HCT116 (cell line): ENCODE measurements at regions not wholly inside any gene's neighbourhood (a gene's known extent, or its start where the extent isn't known, plus 50 kb on each side); places are given as distances from the start of the nearest gene placed in this dataset.

Experiments used
- ATAC-seq: fragments of 200-7000 bp; cut with Tn5 transposase; 2 replicates; pipeline ENCODE4 v1.9.1; 2020; ENCODE audit warnings: mild to moderate bottlenecking, moderate library complexity
- BruUV-seq: library from RNA; stranded (reverse); fragments of 400-500 nt; replicated peaks from 2 replicates; lab custom pipeline; 2021; lab: Mats Ljungman, UMichigan
- CTCF ChIA-PET: fragments of 300-600 bp; sonication (Branson Sonifier 250); formaldehyde crosslinking; loops from one replicate; lab custom pipeline; 2021; ENCODE audit warnings: antibody characterized with exemption; lab: Charles Lee
- POLR2A ChIA-PET: fragments of 300-600, 350-600 bp; sonication (Branson Sonifier 250); formaldehyde crosslinking; loops from one replicate; lab custom pipeline; 2021; ENCODE audit warnings: antibody characterized with exemption; lab: Charles Lee
- RAD21 ChIA-PET, 2 experiments: fragments of 300-600 bp; sonication (Branson Sonifier 250); formaldehyde crosslinking; loops; one replicate each; lab custom pipeline; 2023; ENCODE audit warnings: low total read pairs in 2 of 2; ENCODE audit not compliant: uncharacterized antibody in 2 of 2, unreplicated experiment in 2 of 2, low non-redundant PET in 1 of 2; lab: Charles Lee
- DNase-seq: peaks from one replicate; pipeline ENCODE4 v3.0.0-alpha.2; 2010; ENCODE audit warnings: low read depth, low spot score
- H2AFZ ChIP-seq: fragments of 200-600 bp; shearing (Covaris generic), sonication (generic); 2 replicates; pipeline ENCODE4 v1.6.1; 2017; ENCODE audit warnings: low read depth, mixed run types, mixed read lengths, antibody characterized with exemption, low read length; ENCODE audit not compliant: poor library complexity, severe bottlenecking
- H3K27ac ChIP-seq: 2 replicates; pipeline ENCODE4 v1.5.1; 2012; ENCODE audit warnings: low read depth, low read length
- H3K27me3 ChIP-seq: fragments of 200-600 bp; sonication (generic); 2 replicates; pipeline ENCODE4 v1.6.1; 2016; ENCODE audit warnings: mixed run types, low read length, mixed read lengths; ENCODE audit not compliant: insufficient read depth
- H3K36me3 ChIP-seq, 2 experiments: fragments of 200-500 bp in 1 of 2; fragments of 200-600 bp in 1 of 2; sonication (Bioruptor generic) in 1 of 2; sonication (generic) in 1 of 2; 2 replicates each; pipeline versions ENCODE4 v1.5.1 to v1.6.1; 2014 to 2016; ENCODE audit warnings: low read length in 2 of 2, inconsistent platforms in 1 of 2, mixed read lengths in 1 of 2, mixed run types in 1 of 2; ENCODE audit not compliant: insufficient read depth in 2 of 2, control insufficient read depth in 1 of 2
- H3K4me1 ChIP-seq, 2 experiments: fragments of 200-600 bp in 1 of 2; sonication (generic) in 1 of 2; 2 replicates each; pipeline versions ENCODE4 v1.5.1 to v1.6.1; 2012 to 2017; ENCODE audit warnings: low read length in 2 of 2, inconsistent platforms in 1 of 2, mild to moderate bottlenecking in 1 of 2, mixed read lengths in 1 of 2, mixed run types in 1 of 2, moderate library complexity in 1 of 2; ENCODE audit not compliant: insufficient read depth in 2 of 2, control insufficient read depth in 1 of 2
- H3K4me2 ChIP-seq: fragments of 200-600 bp; sonication (generic); 2 replicates; pipeline ENCODE4 v1.6.1; 2017; ENCODE audit warnings: mixed run types, low read length, mixed read lengths
- H3K4me3 ChIP-seq, 2 experiments: fragments of 200-600 bp in 1 of 2; sonication (generic) in 1 of 2; replicated peaks in 1 of 2; 2 replicates each; pipeline ENCODE4 v1.5.1; 2011 to 2016; ENCODE audit warnings: low read length in 2 of 2, control low read depth in 1 of 2, low read depth in 1 of 2, mild to moderate bottlenecking in 1 of 2, mixed read lengths in 1 of 2, mixed run types in 1 of 2
- H3K79me2 ChIP-seq: fragments of 200-600 bp; sonication (generic); 2 replicates; pipeline ENCODE4 v1.6.1; 2017; ENCODE audit warnings: mild to moderate bottlenecking, mixed run types, low read length, moderate library complexity, mixed read lengths; ENCODE audit not compliant: insufficient read depth
- H3K9ac ChIP-seq: fragments of 200-600 bp; sonication (generic); 2 replicates; pipeline ENCODE4 v1.6.1; 2016; ENCODE audit warnings: low read length, mixed read lengths
- H3K9me2 ChIP-seq: fragments of 200-600 bp; sonication (generic), shearing (Covaris generic); 2 replicates; pipeline ENCODE4 v1.6.1; 2017; ENCODE audit warnings: mixed run types, mild to moderate bottlenecking, moderate library complexity; ENCODE audit not compliant: insufficient read depth
- H3K9me3 ChIP-seq, 2 experiments: fragments of 200-500 bp in 1 of 2; fragments of 200-600 bp in 1 of 2; sonication (Bioruptor generic) in 1 of 2; sonication (generic) in 1 of 2; 2 replicates each; pipeline ENCODE4 v1.6.1; 2014 to 2017; ENCODE audit warnings: low read length in 2 of 2, mixed read lengths in 2 of 2, inconsistent platforms in 1 of 2, low read depth in 1 of 2, mild to moderate bottlenecking in 1 of 2, mixed run types in 1 of 2, moderate library complexity in 1 of 2; ENCODE audit not compliant: control insufficient read depth in 1 of 2, insufficient read depth in 1 of 2
- H4K20me1 ChIP-seq: fragments of 200-600 bp; sonication (generic), shearing (Covaris generic); 2 replicates; pipeline ENCODE4 v1.6.1; 2017; ENCODE audit warnings: mixed run types, mild to moderate bottlenecking, moderate library complexity; ENCODE audit not compliant: insufficient read depth
- ATF3 ChIP-seq: IDR thresholded peaks from 2 replicates; pipeline ENCODE4 v1.6.1; 2012
- CBX3 ChIP-seq: IDR thresholded peaks from 2 replicates; pipeline ENCODE4 v1.6.1; 2012; ENCODE audit warnings: low read depth
- CEBPB ChIP-seq: IDR thresholded peaks from 2 replicates; pipeline ENCODE4 v1.6.1; 2012; ENCODE audit warnings: low read depth
- CTCF ChIP-seq, 3 experiments: fragments of 200-600 bp in 1 of 3; sonication (generic) in 1 of 3; IDR thresholded peaks in 2 of 3; conservative IDR thresholded peaks in 1 of 3; 2 replicates each; pipeline ENCODE4 v1.5.1; 2012 to 2017; ENCODE audit warnings: low read depth in 2 of 3, low read length in 2 of 3, antibody characterized with exemption in 1 of 3, borderline replicate concordance in 1 of 3, control low read depth in 1 of 3, mild to moderate bottlenecking in 1 of 3, mixed read lengths in 1 of 3, mixed run types in 1 of 3, moderate library complexity in 1 of 3; ENCODE audit not compliant: insufficient read depth in 1 of 3
- ELF1 ChIP-seq: IDR thresholded peaks from 2 replicates; pipeline ENCODE4 v1.6.1; 2012; ENCODE audit warnings: low read depth, borderline replicate concordance
- EZH2 ChIP-seq: fragments of 200-600 bp; sonication (generic); IDR thresholded peaks from 2 replicates; pipeline ENCODE4 v1.6.1; 2017; ENCODE audit warnings: antibody characterized with exemption, mixed run types
- FOSL1 ChIP-seq: IDR thresholded peaks from 2 replicates; pipeline ENCODE4 v1.6.1; 2012; ENCODE audit warnings: low read depth
- MAX ChIP-seq: IDR thresholded peaks from 2 replicates; pipeline ENCODE4 v1.6.1; 2012
- POLR2A ChIP-seq: IDR thresholded peaks from 2 replicates; pipeline ENCODE4 v1.7.0; 2011; ENCODE audit warnings: borderline replicate concordance; ENCODE audit not compliant: insufficient read depth, insufficient read length; ENCODE audit errors: extremely low read depth
- POLR2AphosphoS5 ChIP-seq: IDR thresholded peaks from 2 replicates; pipeline ENCODE4 v1.6.1; 2011; ENCODE audit warnings: mild to moderate bottlenecking, low read depth, low read length, moderate library complexity
- RAD21 ChIP-seq: IDR thresholded peaks from 2 replicates; pipeline ENCODE4 v1.6.1; 2012; ENCODE audit warnings: low read depth, mild to moderate bottlenecking
- REST ChIP-seq: IDR thresholded peaks from 2 replicates; pipeline ENCODE4 v1.6.1; 2012; ENCODE audit warnings: low read depth
- SIN3A ChIP-seq: IDR thresholded peaks from 2 replicates; pipeline ENCODE4 v1.6.1; 2012; ENCODE audit warnings: low read depth
- SRF ChIP-seq: IDR thresholded peaks from 2 replicates; pipeline ENCODE4 v1.6.1; 2012; ENCODE audit warnings: low read depth
- TCF7L2 ChIP-seq: IDR thresholded peaks from 2 replicates; pipeline ENCODE4 v1.7.0; 2011; ENCODE audit warnings: borderline replicate concordance, inconsistent platforms; ENCODE audit not compliant: insufficient read depth, insufficient read length; ENCODE audit errors: extremely low read depth
- YY1 ChIP-seq: IDR thresholded peaks from 2 replicates; pipeline ENCODE4 v1.6.1; 2011; ENCODE audit warnings: low read length, low read depth, moderate library complexity, mild to moderate bottlenecking; ENCODE audit not compliant: insufficient replicate concordance; ENCODE audit errors: extremely low read depth
- ZBTB33 ChIP-seq: IDR thresholded peaks from 2 replicates; pipeline ENCODE4 v1.6.1; 2011; ENCODE audit warnings: mild to moderate bottlenecking, low read length, moderate library complexity; ENCODE audit not compliant: insufficient replicate concordance; ENCODE audit errors: extremely low read depth
- intact Hi-C: fragments of 100-400 bp; cut with micrococcal nuclease; formaldehyde crosslinking; loops from 2 replicates; pipeline ENCODE4 v1.10.0; 2022

GRCh38 chr6:144756469-144756868 lies 471.3 kb downstream of the UTRN start:
- Histone ChIP-seq H4K20me1 (no peaks in the 10 kb centered on the region), H3K79me2 (no peaks in the 10 kb centered on the region), H3K9ac (no peak overlapping the region)
- intact Hi-C loops, result no loop called here
- ChIA-PET RAD21 (no interaction called here), POLR2A (no interaction called here)
- ATAC-seq, result no peak
- BruUV-seq, result no TSS peak
- TF ChIP-seq RAD21, result no peak
- TF ChIP-seq YY1, result no peak
- TF ChIP-seq SRF, result no peak
- TF ChIP-seq ATF3, result no peak
- TF ChIP-seq CEBPB, result no peak
- no peak for TF ChIP-seq REST
- no peak for TF ChIP-seq ZBTB33
- TF ChIP-seq ELF1, result no peak
- TF ChIP-seq FOSL1, result no peak
- no peak for TF ChIP-seq MAX
- no peak for TF ChIP-seq CTCF (IDR thresholded peaks at IDR 0.05 in 2 of 3, conservative IDR thresholded peaks at IDR 0.05 in 1 of 3; ENCODE audit: borderline replicate concordance in 1 of 3, insufficient read depth in 1 of 3, low read depth in 2 of 3, low read length in 2 of 3)
- TF ChIP-seq EZH2, result no peak
- no peak for TF ChIP-seq CBX3
- TF ChIP-seq POLR2A, result no peak
- no peak for TF ChIP-seq SIN3A
- no peak for TF ChIP-seq TCF7L2
- TF ChIP-seq POLR2AphosphoS5, result no peak
- TF ChIP-seq, all 23 proteins: peak for 0
- no peak for DNase-seq
- Histone ChIP-seq H3K36me3 (no peaks in the 10 kb centered on the region), H3K4me1 (peaks cover 16 to 42% of the 10 kb centered on the region in 2 experiments), H3K4me2 (0 out of 2 replicates have a peak overlapping the region, but pooled peaks have one; percentile 4), H3K9me2 (no peaks in the 10 kb centered on the region), H3K9me3 (no peaks in the 10 kb centered on the region), H3K27ac (no peak overlapping the region), H3K27me3 (no peaks in the 10 kb centered on the region), H2AFZ (no peak overlapping the region), H3K4me3 (no peak overlapping the region)
- CTCF ChIA-PET, result no interaction called here
